Prostate gland (tissue), 2 donors: ENCODE measurements at regions not wholly inside any gene's neighbourhood (a gene's known extent, or its start where the extent isn't known, plus 50 kb on each side); places are given as distances from the start of the nearest gene placed in this dataset.

ENCODE experiments used
- CTCF ChIP-seq, 4 experiments: fragments of 200-600 bp in 2 of 4; fragments of 450-650 bp in 2 of 4; sonication (generic) in 2 of 4; IDR thresholded peaks; 1 replicate in 3 of 4; 2 replicates in 1 of 4; pipeline ENCODE4 v1.5.1; 2016 to 2019; ENCODE audit warnings: antibody characterized with exemption in 4 of 4, mild to moderate bottlenecking in 2 of 4, moderate library complexity in 2 of 4
- POLR2AphosphoS5 ChIP-seq: sonication (generic); formaldehyde crosslinking; IDR thresholded peaks from one replicate; pipeline ENCODE4 v1.6.1; 2017; ENCODE audit warnings: antibody characterized with exemption

- TF ChIP-seq CTCF (IDR thresholded peaks at IDR 0.05) (no peak), POLR2AphosphoS5 (no peak)
Measured at GRCh38 chr13:99688776-99689175, 187.5 kb downstream of the TM9SF2 start.
